ENCODE measurements at regions not wholly inside any gene's neighbourhood (a gene's known extent, or its start where the extent isn't known, plus 50 kb on each side); places are given as distances from the start of the nearest gene placed in this dataset.
A peak's percentile ranks its signal among the peaks of the same experiment; 100 is the strongest.

- Histone ChIP-seq H3K4me1 (ENCODE audit: insufficient read depth) (peaks cover 6% of the 10 kb centered on the region; the same call in 1 of the 2 replicates), H3K79me2 (replicated peaks; ENCODE audit: insufficient read depth) (no peaks in the 10 kb centered on the region), H2AFZ (no peak overlapping the region), H3K4me2 (no peak overlapping the region), H3K36me3 (ENCODE audit: insufficient read depth) (no peaks in the 10 kb centered on the region), H3K9me2 (ENCODE audit: insufficient read depth) (peaks cover 11% of the 10 kb centered on the region; the same call in 1 of the 2 replicates), H3F3A (replicated peaks; ENCODE audit: low read depth) (no peaks in the 10 kb centered on the region), H3K4me3 (no peak overlapping the region), H3K27me3 (ENCODE audit: insufficient read depth) (no peaks in the 10 kb centered on the region), H3K27ac (ENCODE audit: low read depth) (no peak overlapping the region), H4K20me1 (replicated peaks; ENCODE audit: insufficient read depth) (no peaks in the 10 kb centered on the region)
- Mint-ChIP-seq H3K36me3 (ENCODE audit: low read depth) (no peaks in the 10 kb centered on the region), H3K4me1 (peaks cover 25% of the 10 kb centered on the region), H3K4me3 (no peak overlapping the region), H3K27ac (no peak overlapping the region), H3K9me3 (no peaks in the 10 kb centered on the region), H3K27me3 (ENCODE audit: insufficient read depth, low read depth, poor library complexity) (no peaks in the 10 kb centered on the region)
- TF ChIP-seq EZH2phosphoT487 (IDR thresholded peaks at IDR 0.05; ENCODE audit: unreplicated experiment) = no peak
- TF ChIP-seq CREB1 (CRISPR knock-in tag; IDR thresholded peaks at IDR 0.05; ENCODE audit: low read depth) = no peak
- TF ChIP-seq ETS1 (IDR thresholded peaks at IDR 0.05) = no peak
- no peak for TF ChIP-seq CTCF (conservative IDR thresholded peaks at IDR 0.05; ENCODE audit: low read depth in 2 of 2)
- DNase-seq (ENCODE audit: low spot score) = no peak
- no peak for ATAC-seq
Observed at GRCh38 chr20:11266571-11266970, 592.8 kb upstream of the JAG1 start.

- Histone ChIP-seq H3K36me3 (ENCODE audit: insufficient read depth) (no peaks in the 10 kb centered on the region), H3K27me3 (ENCODE audit: insufficient read depth) (no peaks in the 10 kb centered on the region), H3F3A (replicated peaks; ENCODE audit: low read depth) (no peaks in the 10 kb centered on the region), H3K27ac (ENCODE audit: low read depth) (no peak overlapping the region), H4K20me1 (replicated peaks; ENCODE audit: insufficient read depth) (no peaks in the 10 kb centered on the region), H3K4me3 (no peak overlapping the region), H3K4me2 (0 out of 2 replicates have a peak overlapping the region, but pooled peaks have one; percentile 17), H3K9me2 (ENCODE audit: insufficient read depth) (peaks cover 11% of the 10 kb centered on the region; the same call in 1 of the 2 replicates), H2AFZ (peak overlapping the region; percentile 94; the same call in 1 of the 2 replicates), H3K79me2 (replicated peaks; ENCODE audit: insufficient read depth) (no peaks in the 10 kb centered on the region), H3K4me1 (ENCODE audit: insufficient read depth) (peaks cover 10% of the 10 kb centered on the region; the same call in 1 of the 2 replicates)
- ATAC-seq = peak; percentile 21; the same call in 1 of the 3 replicates
- Mint-ChIP-seq H3K27ac (0 out of 2 replicates have a peak overlapping the region, but pooled peaks have one; percentile 46), H3K9me3 (no peaks in the 10 kb centered on the region), H3K4me3 (no peak overlapping the region; the same call in 2 of the 3 replicates), H3K4me1 (peaks cover 31% of the 10 kb centered on the region), H3K36me3 (ENCODE audit: low read depth) (no peaks in the 10 kb centered on the region), H3K27me3 (ENCODE audit: insufficient read depth, low read depth, poor library complexity) (no peaks in the 10 kb centered on the region)
- TF ChIP-seq CREB1 (CRISPR knock-in tag; IDR thresholded peaks at IDR 0.05; ENCODE audit: low read depth) (0 out of 2 replicates have a peak, but pooled peaks have one; percentile 21), REST (IDR thresholded peaks at IDR 0.05; ENCODE audit: unreplicated experiment) (no peak)
- peak; percentile 46 for DNase-seq (ENCODE audit: low spot score)
Observed at GRCh38 chr20:11267131-11267761, 593.4 kb upstream of the JAG1 start.

Measured in GM23338 (cell line).